IPS-18c (cell line): ENCODE measurements at regions not wholly inside any gene's neighbourhood (a gene's known extent, or its start where the extent isn't known, plus 50 kb on each side); places are given as distances from the start of the nearest gene placed in this dataset.

Experiments
- H3K4me3 ChIP-seq: 2 replicates; pipeline ENCODE4 v1.7.0; 2013; ENCODE audit warnings: low read depth, mild to moderate bottlenecking, low read length, moderate library complexity; ENCODE audit not compliant: insufficient read depth
- H3K9me3 ChIP-seq: one replicate; pipeline ENCODE4 v1.6.1; 2013; ENCODE audit warnings: mild to moderate bottlenecking, low read length, moderate library complexity; ENCODE audit not compliant: control insufficient read depth, insufficient read depth

- no peaks in the 10 kb centered on the region for H3K9me3 ChIP-seq
- no peak overlapping the region for H3K4me3 ChIP-seq
Measured at GRCh38 chr14:34266344-34266743, 195.7 kb downstream of the SPTSSA start.

GRCh38 chr14:34262127-34262910 lies 199.7 kb downstream of the SPTSSA start:
- H3K9me3 ChIP-seq: no peaks in the 10 kb centered on the region
- no peak overlapping the region for H3K4me3 ChIP-seq

GRCh38 chr14:34259996-34260395 lies 202.0 kb downstream of the SPTSSA start:
- no peaks in the 10 kb centered on the region for H3K9me3 ChIP-seq
- H3K4me3 ChIP-seq: no peak overlapping the region

GRCh38 chr14:34258318-34258717 lies 203.7 kb downstream of the SPTSSA start:
- Histone ChIP-seq H3K9me3 (no peaks in the 10 kb centered on the region), H3K4me3 (no peak overlapping the region)

- Histone ChIP-seq H3K9me3 (no peaks in the 10 kb centered on the region), H3K4me3 (no peak overlapping the region)
Measured at GRCh38 chr14:34257505-34257904, 204.5 kb downstream of the SPTSSA start.

- no peak overlapping the region for H3K4me3 ChIP-seq
- no peaks in the 10 kb centered on the region for H3K9me3 ChIP-seq
Measured at GRCh38 chr14:34256223-34256622, 205.8 kb downstream of the SPTSSA start.

GRCh38 chr14:34254571-34254970 lies 207.5 kb downstream of the SPTSSA start:
- H3K9me3 ChIP-seq: no peaks in the 10 kb centered on the region

GRCh38 chr14:34254031-34254430 lies 208.0 kb downstream of the SPTSSA start:
- no peaks in the 10 kb centered on the region for H3K9me3 ChIP-seq
- no peak overlapping the region for H3K4me3 ChIP-seq

More at GRCh38 chr14:34254571-34254970, 207.5 kb downstream of the SPTSSA start:
- no peak overlapping the region for H3K4me3 ChIP-seq

GRCh38 chr14:34252227-34252626 lies 209.8 kb downstream of the SPTSSA start:
- H3K9me3 ChIP-seq: no peaks in the 10 kb centered on the region
- H3K4me3 ChIP-seq: no peak overlapping the region

- Histone ChIP-seq H3K9me3 (no peaks in the 10 kb centered on the region), H3K4me3 (no peak overlapping the region)
Measured at GRCh38 chr14:34251662-34252061, 210.4 kb downstream of the SPTSSA start.

GRCh38 chr14:34250959-34251358 lies 211.1 kb downstream of the SPTSSA start:
- no peak overlapping the region for H3K4me3 ChIP-seq
- H3K9me3 ChIP-seq: no peaks in the 10 kb centered on the region

GRCh38 chr14:34247605-34248004 lies 214.4 kb downstream of the SPTSSA start:
- H3K4me3 ChIP-seq: no peak overlapping the region
- H3K9me3 ChIP-seq: no peaks in the 10 kb centered on the region

- no peaks in the 10 kb centered on the region for H3K9me3 ChIP-seq
- H3K4me3 ChIP-seq: no peak overlapping the region
Measured at GRCh38 chr14:34246206-34246605, 215.8 kb downstream of the SPTSSA start.

GRCh38 chr14:34243401-34243800 lies 218.6 kb downstream of the SPTSSA start:
- Histone ChIP-seq H3K4me3 (no peak overlapping the region), H3K9me3 (no peaks in the 10 kb centered on the region)

GRCh38 chr14:34243001-34243400 lies 219.0 kb downstream of the SPTSSA start:
- Histone ChIP-seq H3K4me3 (no peak overlapping the region), H3K9me3 (no peaks in the 10 kb centered on the region)

- Histone ChIP-seq H3K9me3 (no peaks in the 10 kb centered on the region), H3K4me3 (no peak overlapping the region)
Measured at GRCh38 chr14:34241185-34241711, 220.8 kb downstream of the SPTSSA start.

GRCh38 chr14:34238610-34239009 lies 223.4 kb downstream of the SPTSSA start:
- H3K9me3 ChIP-seq: no peaks in the 10 kb centered on the region
- H3K4me3 ChIP-seq: no peak overlapping the region

GRCh38 chr14:34237677-34238076 lies 224.4 kb downstream of the SPTSSA start:
- Histone ChIP-seq H3K9me3 (no peaks in the 10 kb centered on the region), H3K4me3 (no peak overlapping the region)

GRCh38 chr14:34237081-34237480 lies 225.0 kb downstream of the SPTSSA start:
- Histone ChIP-seq H3K9me3 (no peaks in the 10 kb centered on the region), H3K4me3 (no peak overlapping the region)
